Dendritic cell treated with granulocyte-macrophage colony-stimulating factor and Interleukin-4, amounts not matched to agents 40 ng/mL and 50 ng/mL, for 4 days (primary cell): ENCODE measurements at regions not wholly inside any gene's neighbourhood (a gene's known extent, or its start where the extent isn't known, plus 50 kb on each side); places are given as distances from the start of the nearest gene placed in this dataset.
"Not testable (repeated sequence)": the region's sequence is repeated elsewhere in the genome, so short reads cannot be mapped to it uniquely, and the experiment has no call there.

Experiments used
- H3K27ac Mint-ChIP-seq: one replicate; pipeline ENCODE4 v1.8.0; 2022; ENCODE audit warnings: mild to moderate bottlenecking, mixed read lengths
- H3K27me3 Mint-ChIP-seq: one replicate; pipeline ENCODE4 v1.8.0; 2022; ENCODE audit warnings: mild to moderate bottlenecking, mixed read lengths
- H3K36me3 Mint-ChIP-seq: one replicate; pipeline ENCODE4 v1.8.0; 2022; ENCODE audit warnings: low read depth, mixed read lengths
- H3K4me1 Mint-ChIP-seq: one replicate; pipeline ENCODE4 v1.8.0; 2022; ENCODE audit warnings: low read depth, mixed read lengths
- H3K4me3 Mint-ChIP-seq: one replicate; pipeline ENCODE4 v1.8.0; 2022; ENCODE audit warnings: mild to moderate bottlenecking, moderate library complexity, mixed read lengths
- H3K9me3 Mint-ChIP-seq: one replicate; pipeline ENCODE4 v1.8.0; 2022; ENCODE audit warnings: mixed read lengths
- intact Hi-C: fragments of 100-400 bp; cut with micrococcal nuclease; formaldehyde crosslinking; loops from one replicate; pipeline ENCODE4 v1.15.0; 2022

DNA sequence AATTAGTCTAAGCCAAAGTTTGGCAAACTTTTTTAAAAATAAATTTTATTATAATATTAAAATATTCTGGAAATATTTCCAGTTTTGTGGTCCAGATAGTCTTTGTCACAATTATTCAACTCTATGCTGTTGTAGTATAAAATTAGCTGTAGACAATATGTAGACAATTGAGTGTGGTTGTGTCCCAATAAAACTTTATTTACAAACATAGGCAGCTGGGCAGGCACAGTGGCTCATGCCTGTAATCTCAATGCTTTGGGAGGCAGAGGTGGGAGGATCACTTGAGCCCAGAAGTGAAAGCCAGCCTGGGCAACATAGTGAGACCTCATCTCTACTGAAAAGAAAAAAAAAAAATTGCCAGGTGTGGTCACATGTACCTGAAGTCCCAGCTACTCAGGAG, 150.5 kb upstream of the EPB41L4A start:
- intact Hi-C loops, result no loop called here
- peaks cover 6% of the 10 kb centered on the region for H3K27me3 Mint-ChIP-seq
- no peak overlapping the region for H3K27ac Mint-ChIP-seq
- H3K4me3 Mint-ChIP-seq, result no peak overlapping the region
- no peaks in the 10 kb centered on the region for H3K36me3 Mint-ChIP-seq
- peaks cover 10% of the 10 kb centered on the region for H3K9me3 Mint-ChIP-seq
- no peaks in the 10 kb centered on the region for H3K4me1 Mint-ChIP-seq

DNA sequence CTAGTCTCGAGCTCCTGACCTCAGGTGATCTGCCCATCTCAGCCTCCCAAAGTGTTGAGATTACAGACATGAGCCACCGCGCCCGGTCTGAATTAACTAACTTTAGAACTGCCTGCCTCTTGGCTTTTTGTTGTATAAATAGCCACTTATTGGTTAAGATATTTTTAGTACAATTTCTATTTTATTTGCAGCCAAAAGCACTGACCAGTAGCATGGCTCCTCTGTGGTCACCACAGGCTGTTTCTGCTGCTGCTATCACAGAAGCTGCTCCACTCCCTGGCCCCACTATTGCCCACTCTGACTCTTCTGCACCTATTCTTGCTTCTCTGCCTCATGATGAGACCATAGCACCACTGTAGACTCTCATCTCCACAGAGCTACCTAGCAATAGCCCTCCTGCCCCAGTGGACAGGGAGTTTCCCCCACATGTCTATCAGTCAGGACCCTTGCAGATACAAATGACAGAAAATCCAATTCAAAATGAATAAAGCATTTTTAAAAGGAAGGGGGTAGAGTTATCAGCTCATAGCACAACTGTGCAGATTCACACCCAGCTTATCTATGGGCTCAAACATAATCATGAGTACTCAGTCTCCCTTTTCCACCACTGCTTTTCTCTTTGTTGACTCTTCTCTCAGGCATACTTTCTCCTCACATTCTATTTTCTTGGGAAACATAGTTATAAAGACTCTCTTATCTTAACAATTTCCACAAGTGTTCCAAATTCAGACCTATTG, 151.8 kb upstream of the EPB41L4A start:
- intact Hi-C loops, result no loop called here
- Mint-ChIP-seq H3K27me3 (peaks cover 6% of the 10 kb centered on the region), H3K27ac (no peak overlapping the region), H3K4me1 (no peaks in the 10 kb centered on the region), H3K9me3 (no peaks in the 10 kb centered on the region), H3K4me3 (no peak overlapping the region), H3K36me3 (no peaks in the 10 kb centered on the region)

DNA sequence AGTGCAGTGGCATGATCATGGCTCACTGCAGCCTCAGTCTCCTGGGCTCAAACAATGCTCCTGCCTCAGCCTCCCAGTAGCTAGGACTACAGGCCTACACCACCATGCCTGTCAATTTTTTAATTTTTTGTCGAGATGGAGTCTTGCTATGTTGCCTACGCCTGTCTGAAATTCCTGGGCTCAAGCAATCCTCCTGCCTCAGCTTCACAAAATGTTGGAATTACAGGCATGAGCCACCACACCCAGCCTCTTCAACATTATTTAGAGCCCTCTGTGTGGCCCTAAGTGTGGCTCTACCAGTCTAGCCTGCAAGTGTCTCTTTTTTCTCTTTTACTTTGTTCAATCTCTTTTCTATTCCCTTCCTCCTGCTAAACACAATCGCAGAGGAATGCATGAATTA, 154.4 kb upstream of the EPB41L4A start:
- H3K4me1 Mint-ChIP-seq, result no peaks in the 10 kb centered on the region
- H3K27me3 Mint-ChIP-seq, result peaks cover 4% of the 10 kb centered on the region
- no peaks in the 10 kb centered on the region for H3K9me3 Mint-ChIP-seq
- intact Hi-C loops, result no loop called here
- H3K4me3 Mint-ChIP-seq, result no peak overlapping the region
- no peak overlapping the region for H3K27ac Mint-ChIP-seq
- no peaks in the 10 kb centered on the region for H3K36me3 Mint-ChIP-seq

DNA sequence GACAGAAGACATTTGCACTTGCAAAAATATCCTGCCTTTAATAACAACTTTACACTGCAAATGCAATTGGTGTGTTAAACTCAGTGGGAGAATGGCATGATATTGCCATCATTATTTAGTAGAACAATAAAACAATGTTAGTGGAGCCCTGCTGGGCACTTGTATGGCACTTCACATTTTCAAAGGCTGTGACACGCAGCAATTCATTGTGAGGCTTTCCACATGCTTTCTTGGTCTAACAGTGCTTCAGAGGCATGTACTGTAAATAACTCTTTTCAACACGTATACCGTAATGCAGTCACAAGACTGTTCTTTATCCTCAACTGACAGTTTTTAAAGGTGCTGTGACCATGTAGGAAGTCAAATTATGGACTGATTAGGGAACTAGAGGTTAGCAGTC, 155.5 kb upstream of the EPB41L4A start:
- H3K36me3 Mint-ChIP-seq, result no peaks in the 10 kb centered on the region
- H3K27ac Mint-ChIP-seq, result no peak overlapping the region
- intact Hi-C loops, result no loop called here
- no peaks in the 10 kb centered on the region for H3K4me1 Mint-ChIP-seq
- H3K9me3 Mint-ChIP-seq, result peaks cover 3% of the 10 kb centered on the region
- H3K4me3 Mint-ChIP-seq, result no peak overlapping the region
- peaks cover 2% of the 10 kb centered on the region for H3K27me3 Mint-ChIP-seq

DNA sequence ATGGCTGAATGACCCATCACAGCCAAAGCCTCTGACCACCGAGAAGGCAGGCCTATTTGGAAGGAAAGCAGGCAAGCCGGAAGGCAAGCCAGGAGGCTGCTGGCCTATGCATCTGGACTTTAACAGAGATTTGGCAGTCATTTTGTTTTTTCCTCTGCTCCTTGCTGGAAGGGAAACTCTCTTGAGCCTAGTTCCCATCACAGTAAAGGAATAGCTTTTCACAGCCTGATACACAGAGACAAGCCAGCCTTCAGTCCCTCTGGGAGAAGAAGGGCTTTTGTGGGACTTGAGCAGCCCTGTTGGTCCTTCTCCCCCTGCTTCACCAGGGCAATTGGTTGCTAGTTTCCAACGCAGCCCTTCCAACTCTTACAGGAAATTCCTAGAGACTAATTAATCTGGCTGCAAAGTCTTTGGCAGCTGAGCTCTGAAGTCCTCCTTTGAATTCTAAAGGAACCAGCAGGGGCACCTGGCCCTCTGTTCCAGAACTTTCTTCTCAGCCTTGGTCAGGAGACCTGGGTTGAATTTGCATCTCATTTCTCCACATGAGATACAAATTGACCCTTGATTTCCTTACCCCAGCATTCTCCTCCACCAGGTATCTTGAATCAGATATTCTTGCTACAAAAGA, 157.3 kb upstream of the EPB41L4A start:
- Mint-ChIP-seq H3K27me3 (no peaks in the 10 kb centered on the region), H3K4me3 (no peak overlapping the region), H3K36me3 (no peaks in the 10 kb centered on the region), H3K4me1 (no peaks in the 10 kb centered on the region), H3K27ac (no peak overlapping the region), H3K9me3 (peaks cover 12% of the 10 kb centered on the region)
- intact Hi-C loops, result no loop called here

DNA sequence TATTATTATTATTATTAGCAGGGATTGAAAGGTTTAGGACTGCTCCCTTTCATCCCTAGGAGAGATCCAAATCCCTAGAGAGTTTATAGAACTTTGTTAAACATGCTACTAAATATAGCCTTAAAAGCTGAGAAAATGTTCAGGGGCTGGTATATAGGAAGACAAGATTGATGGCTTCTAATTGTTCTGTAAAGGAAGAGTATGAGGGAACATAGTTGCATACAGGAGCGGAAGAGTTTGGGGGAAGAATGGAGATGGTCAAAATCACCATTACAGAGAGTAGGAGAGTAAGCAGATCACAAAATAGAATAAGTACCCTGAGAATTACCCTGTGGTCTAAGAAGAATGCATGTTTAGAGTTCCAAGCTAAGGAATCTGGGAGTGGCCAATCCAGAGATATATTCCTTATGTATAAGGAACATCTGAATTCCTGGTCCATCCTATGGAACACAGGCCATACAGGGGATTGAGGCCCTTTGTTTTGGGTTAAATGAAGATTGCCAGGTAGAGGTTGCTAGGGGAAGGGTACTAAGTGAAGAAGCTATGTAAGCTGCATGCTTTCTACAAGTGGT, 158.0 kb upstream of the APC start:
- H3K36me3 Mint-ChIP-seq, result no peaks in the 10 kb centered on the region
- no peaks in the 10 kb centered on the region for H3K4me1 Mint-ChIP-seq
- H3K9me3 Mint-ChIP-seq, result peaks cover 12% of the 10 kb centered on the region
- H3K4me3 Mint-ChIP-seq, result no peak overlapping the region
- intact Hi-C loops, result no loop called here
- H3K27ac Mint-ChIP-seq, result no peak overlapping the region
- H3K27me3 Mint-ChIP-seq, result no peaks in the 10 kb centered on the region

DNA sequence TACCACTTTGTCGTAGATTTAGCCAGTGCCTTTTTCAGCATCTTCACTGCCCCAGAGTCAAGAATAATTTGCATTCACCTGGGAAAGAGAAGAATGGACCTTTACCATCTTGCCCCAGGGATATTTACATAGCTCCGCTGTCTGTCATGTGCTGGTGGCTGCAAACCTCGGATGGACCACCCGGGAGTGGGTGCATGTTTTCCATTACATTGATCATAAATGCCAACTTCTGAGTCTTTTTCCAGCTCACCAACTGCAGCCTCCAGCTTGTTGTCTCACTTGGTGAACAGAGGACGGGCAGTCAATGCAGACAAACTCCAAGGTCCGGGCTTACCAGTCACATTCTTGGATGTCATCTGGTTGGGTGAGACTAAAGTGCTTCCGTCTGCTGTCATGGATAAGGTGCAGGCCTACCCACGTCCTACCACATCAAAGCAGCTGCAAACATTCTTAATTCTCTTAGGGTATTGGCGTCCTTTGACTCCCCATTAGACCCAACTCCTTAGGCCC, 155.8 kb upstream of the APC start:
- Mint-ChIP-seq H3K27me3 (no peaks in the 10 kb centered on the region), H3K4me3 (no peak overlapping the region), H3K27ac (no peak overlapping the region), H3K4me1 (no peaks in the 10 kb centered on the region), H3K36me3 (no peaks in the 10 kb centered on the region), H3K9me3 (peaks cover 12% of the 10 kb centered on the region)
- intact Hi-C loops, result no loop called here

DNA sequence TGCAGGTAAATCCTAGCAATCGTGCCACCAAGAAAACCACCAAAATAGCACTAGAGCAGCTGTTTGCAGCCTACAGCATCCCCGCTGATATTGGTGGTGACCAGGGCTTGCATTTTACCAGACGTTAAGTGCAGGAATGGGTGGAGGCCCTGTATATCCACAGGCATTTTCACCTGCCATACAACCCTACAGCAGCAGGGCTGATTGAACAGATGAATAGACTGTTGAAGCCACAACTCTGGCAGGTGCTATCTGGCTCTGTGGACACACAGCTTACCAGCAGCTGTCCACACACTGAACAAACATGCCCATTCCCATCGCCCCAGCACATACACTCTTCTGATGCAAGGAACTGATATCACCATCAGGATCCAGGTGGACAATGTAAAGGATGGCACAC, 154.5 kb upstream of the APC start:
- Mint-ChIP-seq H3K4me3 (no peak overlapping the region), H3K27ac (no peak overlapping the region), H3K9me3 (peaks cover 12% of the 10 kb centered on the region), H3K27me3 (no peaks in the 10 kb centered on the region), H3K4me1 (no peaks in the 10 kb centered on the region), H3K36me3 (no peaks in the 10 kb centered on the region)
- intact Hi-C loops, result no loop called here

DNA sequence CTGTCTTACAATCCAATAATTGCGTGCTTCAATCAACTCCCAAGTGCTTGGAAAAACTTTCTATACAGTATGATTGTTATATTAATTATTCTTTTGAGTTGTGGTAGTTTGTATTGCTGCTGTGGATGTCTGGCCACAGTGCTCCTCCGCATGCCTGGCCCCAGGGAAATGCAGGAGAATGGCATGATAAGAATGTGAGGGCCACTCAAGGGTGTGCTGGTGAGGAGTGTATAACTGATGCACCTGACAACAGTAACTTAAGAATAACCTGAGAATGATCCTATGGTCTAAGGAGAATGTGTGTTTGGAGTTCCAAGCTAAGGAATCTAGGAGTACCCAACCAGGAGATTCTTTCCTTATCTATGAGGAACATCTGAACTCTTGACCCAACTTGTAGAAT, 152.9 kb upstream of the APC start:
- intact Hi-C loops, result no loop called here
- Mint-ChIP-seq H3K9me3 (peaks cover 7% of the 10 kb centered on the region), H3K4me1 (no peaks in the 10 kb centered on the region), H3K27ac (no peak overlapping the region), H3K27me3 (no peaks in the 10 kb centered on the region), H3K4me3 (no peak overlapping the region), H3K36me3 (no peaks in the 10 kb centered on the region)

DNA sequence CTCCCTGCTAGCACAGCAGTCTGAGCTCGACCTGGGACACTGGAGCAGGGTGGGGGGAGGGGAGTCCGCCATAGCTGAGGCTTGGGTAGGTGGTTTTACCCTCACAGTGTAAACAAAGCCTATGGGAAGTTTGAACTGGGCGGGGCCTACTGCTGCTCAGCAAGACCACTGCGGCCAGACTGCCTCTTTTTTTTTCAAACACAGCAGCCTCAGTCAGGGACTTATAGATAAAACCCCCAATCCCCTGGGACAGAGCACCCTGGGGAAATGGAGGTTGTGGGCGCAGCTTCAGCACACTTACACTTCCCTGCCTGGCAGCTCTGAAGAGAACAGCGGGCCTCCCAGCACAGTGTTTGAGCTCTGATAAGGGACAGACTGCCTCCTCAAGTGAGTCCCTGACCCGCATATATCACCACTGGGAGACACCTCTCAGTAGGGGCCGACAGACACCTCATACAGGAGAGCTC, 151.1 kb upstream of the APC start:
- Mint-ChIP-seq H3K27me3 (no peaks in the 10 kb centered on the region), H3K4me1 (no peaks in the 10 kb centered on the region), H3K9me3 (no peaks in the 10 kb centered on the region), H3K36me3 (no peaks in the 10 kb centered on the region), H3K4me3 (no peak overlapping the region), H3K27ac (no peak overlapping the region)
- intact Hi-C loops, result no loop called here

DNA sequence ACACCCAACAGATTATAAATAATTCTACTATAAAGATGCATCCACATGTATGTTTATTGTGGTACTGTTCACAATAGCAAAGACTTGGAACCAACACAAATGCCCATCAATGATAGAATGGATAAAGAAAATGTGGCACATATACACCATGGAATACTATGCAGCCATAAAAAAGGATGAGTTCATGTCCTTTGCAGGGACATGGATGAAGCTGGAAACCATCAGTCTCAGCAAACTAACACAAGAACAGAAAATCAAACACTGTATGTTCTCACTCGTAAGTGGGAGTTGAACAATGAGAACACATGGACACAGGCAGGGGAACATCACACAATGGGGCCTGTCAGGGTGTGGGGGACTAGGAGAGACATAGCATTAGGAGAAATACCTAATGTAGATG, 146.8 kb upstream of the APC start:
- H3K9me3 Mint-ChIP-seq, H3K4me3 Mint-ChIP-seq, H3K36me3 Mint-ChIP-seq, H3K27ac Mint-ChIP-seq, H3K27me3 Mint-ChIP-seq, intact Hi-C loops, H3K4me1 Mint-ChIP-seq: not testable (repeated sequence)

DNA sequence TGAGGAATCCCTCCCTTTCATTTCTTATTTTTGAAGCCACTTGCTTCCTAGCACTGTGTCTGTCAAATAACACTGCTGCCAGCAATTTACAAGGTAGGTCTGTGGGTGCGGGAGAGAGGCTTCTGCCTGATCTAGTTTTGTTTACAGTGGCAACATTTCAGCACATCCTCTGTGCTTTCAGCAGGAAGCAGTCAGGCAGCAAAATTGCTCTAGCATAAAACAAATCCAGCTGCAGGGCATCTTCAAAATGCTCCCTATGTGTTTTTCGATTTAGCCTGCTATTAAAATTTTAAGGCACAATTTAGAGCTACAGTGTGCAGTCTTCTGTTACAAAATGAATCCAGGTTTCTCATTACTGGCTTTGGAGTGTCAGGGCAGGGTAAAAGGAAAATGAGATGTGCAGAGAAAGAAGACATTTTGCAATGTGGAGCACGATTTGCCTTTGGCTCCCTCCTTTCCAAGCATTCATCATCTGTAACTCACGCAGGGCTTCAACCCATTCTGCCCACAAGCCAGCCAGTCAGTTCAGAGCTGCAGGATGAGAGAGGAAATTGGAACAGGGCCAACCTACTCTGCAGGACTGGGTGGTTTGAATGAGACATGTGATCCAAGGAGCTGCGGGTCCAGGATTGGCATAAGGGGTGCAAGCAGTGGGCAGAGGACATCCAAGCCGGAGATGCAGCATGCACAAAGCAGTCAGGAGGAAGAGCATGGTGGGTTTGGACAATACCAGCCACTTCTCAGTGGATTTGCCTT, 143.4 kb upstream of the APC start:
- intact Hi-C loops, result no loop called here
- Mint-ChIP-seq H3K27me3 (peaks cover 5% of the 10 kb centered on the region), H3K9me3 (no peaks in the 10 kb centered on the region), H3K27ac (no peak overlapping the region), H3K36me3 (no peaks in the 10 kb centered on the region), H3K4me3 (no peak overlapping the region), H3K4me1 (no peaks in the 10 kb centered on the region)

DNA sequence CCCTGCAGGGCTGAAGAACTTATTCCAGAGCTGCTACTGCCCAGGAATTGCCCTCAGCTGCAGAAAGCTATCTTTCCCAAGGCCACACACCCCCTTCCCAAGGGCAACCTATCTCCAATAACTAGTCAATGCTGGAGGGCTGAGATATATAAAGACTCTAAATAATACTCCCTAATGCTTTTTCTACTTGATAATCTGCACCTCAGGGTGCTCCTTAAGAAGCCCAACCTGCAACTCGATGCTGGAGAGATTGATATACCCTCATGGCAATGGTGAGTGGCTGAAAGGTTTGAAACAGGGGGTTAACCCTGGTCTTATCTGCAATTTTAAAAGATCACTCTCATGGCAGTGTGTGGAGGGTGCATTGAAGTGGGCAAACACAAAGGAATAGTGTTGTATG, 142.7 kb upstream of the APC start:
- intact Hi-C loops, result no loop called here
- no peak overlapping the region for H3K27ac Mint-ChIP-seq
- H3K4me3 Mint-ChIP-seq, result no peak overlapping the region
- peaks cover 5% of the 10 kb centered on the region for H3K27me3 Mint-ChIP-seq
- no peaks in the 10 kb centered on the region for H3K9me3 Mint-ChIP-seq
- no peaks in the 10 kb centered on the region for H3K36me3 Mint-ChIP-seq
- no peaks in the 10 kb centered on the region for H3K4me1 Mint-ChIP-seq

DNA sequence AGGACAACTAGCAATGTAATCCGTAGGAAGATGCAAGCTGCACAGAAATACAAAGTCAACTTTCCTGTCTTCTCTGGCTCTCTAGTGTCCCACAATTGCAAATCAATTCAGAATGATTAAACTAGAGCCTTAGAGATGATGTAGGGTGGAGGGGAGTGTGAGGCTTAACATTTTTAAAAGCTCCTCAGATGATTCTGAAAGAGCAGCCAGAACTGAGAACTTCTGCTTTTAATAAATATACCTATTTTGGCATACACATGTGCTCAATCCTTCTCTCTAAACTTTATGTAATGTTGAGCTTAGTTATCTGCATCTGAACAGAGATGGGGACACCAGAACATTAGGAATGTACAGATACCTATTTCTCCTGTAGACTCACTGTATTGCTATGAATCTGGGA, 139.9 kb upstream of the APC start:
- H3K9me3 Mint-ChIP-seq, result no peaks in the 10 kb centered on the region
- H3K36me3 Mint-ChIP-seq, result no peaks in the 10 kb centered on the region
- H3K4me1 Mint-ChIP-seq, result peaks cover 1% of the 10 kb centered on the region
- peaks cover 5% of the 10 kb centered on the region for H3K27me3 Mint-ChIP-seq
- H3K27ac Mint-ChIP-seq, result no peak overlapping the region
- H3K4me3 Mint-ChIP-seq, result no peak overlapping the region
- intact Hi-C loops, result no loop called here
